A172 (cell line): ENCODE measurements at regions not wholly inside any gene's neighbourhood (a gene's known extent, or its start where the extent isn't known, plus 50 kb on each side); places are given as distances from the start of the nearest gene placed in this dataset.
A peak's percentile ranks its signal among the peaks of the same experiment; 100 is the strongest.

Experiments used
- DNase-seq: peaks from one replicate; pipeline ENCODE4 v3.0.0-alpha.2; 2015; ENCODE audit warnings: low spot score

GRCh38 chr13:108156749-108157148 lies 58.6 kb downstream of the LIG4 start:
- DNase-seq = no peak

- peak; percentile 40 for DNase-seq
These were observed 59.9 kb downstream of the LIG4 start for GRCh38 chr13:108155185-108156106.

GRCh38 chr13:108154421-108154858 lies 60.9 kb downstream of the LIG4 start:
- no peak for DNase-seq

GRCh38 chr13:108146642-108147041 lies 68.7 kb downstream of the LIG4 start:
- DNase-seq = no peak

GRCh38 chr13:108142702-108143436 lies 72.5 kb downstream of the LIG4 start:
- no peak for DNase-seq

GRCh38 chr13:108137176-108137575 lies 78.2 kb downstream of the LIG4 start:
- DNase-seq = no peak

GRCh38 chr13:108127406-108127805 lies 87.9 kb downstream of the LIG4 start:
- no peak for DNase-seq

GRCh38 chr13:108126056-108126455 lies 89.3 kb downstream of the LIG4 start:
- DNase-seq = no peak

- no peak for DNase-seq
These were observed 93.9 kb downstream of the LIG4 start for GRCh38 chr13:108121406-108121805.

DNA sequence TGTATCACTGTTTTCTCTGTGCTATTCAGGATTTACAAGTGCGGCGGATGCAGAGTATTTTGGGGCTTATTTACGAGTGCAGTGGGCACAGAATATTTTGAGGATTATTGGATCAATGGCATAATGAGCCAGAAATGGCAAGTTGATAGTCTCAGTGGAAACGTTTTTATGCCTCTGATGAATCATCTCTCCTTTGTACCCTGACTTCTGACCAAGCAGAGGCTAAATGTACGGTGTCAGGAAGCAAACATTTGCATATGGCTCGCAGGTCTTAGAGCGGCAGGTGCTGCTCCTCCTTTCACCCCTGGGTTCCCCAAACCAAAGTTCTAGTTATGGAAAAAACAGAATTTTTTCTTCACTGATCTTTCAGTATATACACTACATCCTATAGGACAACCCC lies 94.5 kb downstream of the LIG4 start:
- no peak for DNase-seq

DNA sequence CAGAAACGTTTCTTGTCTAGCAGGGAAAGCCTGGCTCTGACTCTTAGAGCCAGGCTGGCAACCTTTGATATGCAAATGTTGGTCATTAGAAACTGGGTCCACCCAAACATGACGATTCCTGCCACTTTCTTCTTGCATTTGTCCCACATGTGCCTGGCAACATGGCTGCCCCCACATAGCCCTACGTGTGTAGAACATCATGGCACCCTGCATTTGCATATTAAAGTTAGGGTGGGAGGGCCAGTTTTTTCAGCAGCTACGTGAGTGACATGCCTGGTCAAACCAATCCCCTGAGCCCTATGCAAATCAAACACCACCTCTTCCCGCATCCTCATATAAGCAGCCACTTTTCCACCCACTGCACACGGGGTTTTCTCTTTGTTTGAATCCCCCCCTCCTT lies 95.0 kb downstream of the LIG4 start:
- no peak for DNase-seq

DNA sequence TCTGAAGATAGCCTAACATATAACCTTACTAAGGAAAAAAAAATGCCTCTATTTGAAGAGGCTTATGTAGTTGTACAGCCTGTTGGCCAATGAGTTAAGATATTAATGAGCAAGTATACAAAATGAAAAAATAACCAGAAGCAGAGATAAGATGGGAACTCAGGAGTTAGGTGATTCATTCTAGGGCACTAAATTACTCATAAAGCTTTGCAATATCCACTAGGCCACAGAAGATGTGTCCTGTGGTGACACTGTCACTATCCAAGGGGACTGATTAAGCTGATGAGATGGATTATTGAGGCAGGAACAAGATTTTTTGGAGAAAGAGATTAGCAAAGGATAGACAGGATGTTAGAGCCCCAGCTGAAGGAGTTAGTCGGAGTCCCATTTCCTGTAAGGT lies 99.6 kb downstream of the LIG4 start:
- DNase-seq = no peak

DNA sequence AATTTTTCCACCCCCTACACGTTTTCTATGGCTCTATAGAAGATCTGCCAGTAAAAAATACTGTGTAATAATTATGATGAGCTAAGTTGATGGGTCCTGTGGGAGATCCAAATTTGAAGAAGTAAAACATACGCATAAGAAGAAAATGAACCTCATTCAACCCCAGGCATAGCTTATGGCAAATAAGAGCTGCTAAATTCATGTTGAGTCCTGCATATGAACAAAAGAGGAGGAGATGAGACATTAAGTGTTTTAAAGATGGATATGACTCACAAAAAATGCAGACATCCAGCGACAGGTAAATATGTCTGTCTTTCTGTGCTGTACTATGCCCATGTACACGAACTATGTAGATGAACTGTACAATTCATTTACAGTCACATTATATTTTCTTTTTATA lies 101.9 kb downstream of the LIG4 start:
- no peak for DNase-seq

DNA sequence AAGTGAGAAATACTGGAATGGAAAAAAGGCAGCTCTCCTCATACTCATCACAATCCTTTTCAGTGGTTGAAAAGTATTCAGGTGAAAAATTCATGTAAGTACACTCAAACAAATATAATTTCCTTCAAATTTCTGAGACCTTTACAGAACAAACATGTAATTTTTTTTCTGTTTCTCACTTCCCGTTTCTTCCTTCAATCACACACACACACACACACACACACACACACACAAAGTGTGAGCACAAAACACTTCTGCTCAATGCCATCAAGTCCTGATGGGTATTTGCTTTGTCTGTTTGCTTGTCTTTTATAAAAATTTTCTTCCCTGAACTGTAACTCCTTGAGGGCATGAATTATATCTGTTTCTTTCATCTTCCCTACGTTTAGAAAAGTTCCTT lies 110.6 kb downstream of the LIG4 start:
- no peak for DNase-seq

- peak; percentile 11 for DNase-seq
These were observed 112.6 kb downstream of the LIG4 start for GRCh38 chr13:108102771-108103170.

DNA sequence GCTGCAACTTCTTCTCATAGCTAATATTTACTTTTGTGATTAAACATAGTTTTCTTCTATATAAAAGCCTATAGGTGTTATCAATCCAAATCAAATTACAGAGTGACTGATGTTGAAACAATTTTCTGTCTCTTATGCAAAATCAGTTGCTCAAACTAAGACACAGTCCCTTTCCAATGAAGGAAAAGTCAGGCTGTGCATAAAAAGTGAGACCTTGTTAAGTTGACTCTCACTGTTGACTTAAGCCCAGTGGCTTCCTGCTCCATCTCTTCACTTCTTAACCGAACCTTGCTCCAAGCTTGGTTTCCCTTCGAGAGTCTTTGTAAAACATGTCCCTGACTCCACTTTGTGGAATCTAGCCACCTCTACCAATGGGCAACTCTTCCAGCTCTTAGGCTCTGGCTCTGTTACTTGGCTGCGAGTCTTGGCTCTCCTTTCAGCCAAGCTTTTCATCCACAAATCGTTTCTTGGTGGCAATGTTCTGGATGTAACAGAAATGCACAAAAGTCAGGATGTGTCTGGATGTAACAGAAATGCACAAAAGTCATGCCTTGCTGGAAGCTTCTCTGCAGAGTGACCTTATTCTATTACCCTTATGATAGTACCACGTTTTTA lies 118.9 kb downstream of the LIG4 start:
- DNase-seq = no peak

GRCh38 chr13:108095036-108095435 lies 120.3 kb downstream of the LIG4 start:
- no peak for DNase-seq

GRCh38 chr13:108093616-108094015 lies 121.7 kb downstream of the LIG4 start:
- no peak for DNase-seq

DNA sequence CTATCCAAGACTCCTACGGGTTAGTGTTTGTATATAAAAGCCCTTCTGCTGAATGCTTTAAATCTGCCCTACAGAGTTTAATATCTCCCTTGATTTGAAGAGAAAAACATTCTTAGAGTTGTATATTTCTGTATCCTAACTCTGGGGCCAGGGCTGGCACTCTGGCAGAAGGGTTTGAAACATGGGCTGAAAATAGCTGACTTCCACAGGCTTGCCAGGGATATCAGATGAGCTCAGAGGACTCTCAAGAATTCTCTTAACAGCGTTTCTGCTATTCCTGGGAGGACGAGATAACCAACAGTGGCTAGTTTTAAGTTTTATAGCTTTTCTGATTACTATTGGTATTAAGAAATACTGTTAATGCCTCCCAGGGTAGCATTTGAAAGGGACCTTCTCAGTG lies 127.5 kb downstream of the LIG4 start:
- DNase-seq = no peak

GRCh38 chr13:108086678-108087077 lies 128.7 kb downstream of the LIG4 start:
- DNase-seq = no peak

- no peak for DNase-seq
These were observed 130.5 kb downstream of the LIG4 start for GRCh38 chr13:108084840-108085239.

GRCh38 chr13:108083056-108083455 lies 132.3 kb downstream of the LIG4 start:
- DNase-seq = peak; percentile 33

- no peak for DNase-seq
These were observed 132.9 kb downstream of the LIG4 start for GRCh38 chr13:108082481-108082880.
